ENCODE measurements at regions not wholly inside any gene's neighbourhood (a gene's known extent, or its start where the extent isn't known, plus 50 kb on each side); places are given as distances from the start of the nearest gene placed in this dataset.

DNA sequence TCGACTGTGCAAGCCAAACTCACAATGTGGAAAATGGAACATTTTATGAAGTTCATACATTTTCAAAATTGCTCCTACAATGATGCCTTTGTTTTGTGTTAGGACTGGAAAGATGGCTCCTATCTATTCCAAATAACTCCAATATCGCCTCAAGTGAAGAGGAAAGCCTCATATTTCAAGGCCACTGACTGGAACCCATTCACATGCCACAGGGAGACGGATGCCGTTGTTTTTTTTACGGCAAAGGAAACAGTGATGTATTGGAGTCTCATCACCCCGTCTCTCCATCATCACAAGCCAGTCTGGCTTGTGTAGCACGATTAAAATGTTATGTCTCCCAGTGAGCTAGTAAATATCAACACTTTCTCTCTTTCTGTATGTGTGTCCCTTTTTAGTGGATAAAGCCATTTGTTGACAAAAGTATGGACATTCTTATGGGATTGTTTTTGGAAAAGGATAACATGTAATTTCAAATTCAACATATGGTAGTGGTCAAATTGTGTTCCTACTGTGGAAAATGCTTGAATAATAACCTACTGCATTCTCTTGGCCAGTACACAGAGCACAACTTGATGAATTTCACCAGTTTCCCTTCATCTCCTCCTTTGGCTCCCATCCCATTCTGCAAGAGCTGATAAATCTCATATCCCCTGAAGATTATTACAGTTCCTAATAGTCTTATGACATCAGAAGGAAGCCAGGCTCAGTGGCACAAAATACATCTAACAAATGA lies 109.5 kb upstream of the PITRM1 start:
- TF ChIP-seq, protein P1, sequence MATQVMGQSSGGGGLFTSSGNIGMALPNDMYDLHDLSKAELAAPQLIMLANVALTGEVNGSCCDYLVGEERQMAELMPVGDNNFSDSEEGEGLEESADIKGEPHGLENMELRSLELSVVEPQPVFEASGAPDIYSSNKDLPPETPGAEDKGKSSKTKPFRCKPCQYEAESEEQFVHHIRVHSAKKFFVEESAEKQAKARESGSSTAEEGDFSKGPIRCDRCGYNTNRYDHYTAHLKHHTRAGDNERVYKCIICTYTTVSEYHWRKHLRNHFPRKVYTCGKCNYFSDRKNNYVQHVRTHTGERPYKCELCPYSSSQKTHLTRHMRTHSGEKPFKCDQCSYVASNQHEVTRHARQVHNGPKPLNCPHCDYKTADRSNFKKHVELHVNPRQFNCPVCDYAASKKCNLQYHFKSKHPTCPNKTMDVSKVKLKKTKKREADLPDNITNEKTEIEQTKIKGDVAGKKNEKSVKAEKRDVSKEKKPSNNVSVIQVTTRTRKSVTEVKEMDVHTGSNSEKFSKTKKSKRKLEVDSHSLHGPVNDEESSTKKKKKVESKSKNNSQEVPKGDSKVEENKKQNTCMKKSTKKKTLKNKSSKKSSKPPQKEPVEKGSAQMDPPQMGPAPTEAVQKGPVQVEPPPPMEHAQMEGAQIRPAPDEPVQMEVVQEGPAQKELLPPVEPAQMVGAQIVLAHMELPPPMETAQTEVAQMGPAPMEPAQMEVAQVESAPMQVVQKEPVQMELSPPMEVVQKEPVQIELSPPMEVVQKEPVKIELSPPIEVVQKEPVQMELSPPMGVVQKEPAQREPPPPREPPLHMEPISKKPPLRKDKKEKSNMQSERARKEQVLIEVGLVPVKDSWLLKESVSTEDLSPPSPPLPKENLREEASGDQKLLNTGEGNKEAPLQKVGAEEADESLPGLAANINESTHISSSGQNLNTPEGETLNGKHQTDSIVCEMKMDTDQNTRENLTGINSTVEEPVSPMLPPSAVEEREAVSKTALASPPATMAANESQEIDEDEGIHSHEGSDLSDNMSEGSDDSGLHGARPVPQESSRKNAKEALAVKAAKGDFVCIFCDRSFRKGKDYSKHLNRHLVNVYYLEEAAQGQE (IDR thresholded peaks at IDR 0.05; ENCODE audit: insufficient read depth in 1 of 2, low read depth in 2 of 2, low read length in 2 of 2) = no peak
- TF ChIP-seq TAF1 (IDR thresholded peaks at IDR 0.05; ENCODE audit: borderline replicate concordance, insufficient read depth, low read length) (no peak), FOXP2 (optimal IDR thresholded peaks at IDR 0.05; ENCODE audit: borderline replicate concordance, extremely low read depth, extremely low read length, insufficient read depth) (no peak), POLR2AphosphoS5 (IDR thresholded peaks at IDR 0.05; ENCODE audit: low read depth, low read length) (no peak), SIN3A (IDR thresholded peaks at IDR 0.05; ENCODE audit: borderline replicate concordance, insufficient read depth, low read length) (no peak)

DNA sequence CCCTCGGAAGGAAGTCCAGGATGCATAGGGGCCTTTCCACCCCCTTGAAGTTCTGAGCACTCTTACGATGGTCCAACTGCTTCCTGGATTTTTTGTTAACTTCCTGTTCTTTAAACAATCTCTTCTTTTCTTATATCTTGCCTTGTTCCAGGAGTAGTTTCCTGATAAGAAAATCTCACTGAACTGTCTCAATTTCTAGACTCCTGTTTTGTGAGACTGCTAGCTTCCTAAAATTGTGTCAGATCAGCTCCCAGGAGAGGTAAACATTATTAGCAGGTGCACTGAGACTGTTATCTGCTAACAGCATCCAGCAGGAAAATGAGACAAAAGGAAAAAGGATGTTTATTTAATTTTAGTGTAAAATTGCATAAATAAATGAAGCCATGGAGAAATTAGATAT lies 106.2 kb upstream of the PITRM1 start:
- TF ChIP-seq SIN3A (IDR thresholded peaks at IDR 0.05; ENCODE audit: borderline replicate concordance, insufficient read depth, low read length) = no peak
- no peak for TF ChIP-seq POLR2AphosphoS5 (IDR thresholded peaks at IDR 0.05; ENCODE audit: low read depth, low read length)
- TF ChIP-seq, protein P1 (IDR thresholded peaks at IDR 0.05; ENCODE audit: insufficient read depth in 1 of 2, low read depth in 2 of 2, low read length in 2 of 2) = no peak
- no peak for TF ChIP-seq TAF1 (IDR thresholded peaks at IDR 0.05; ENCODE audit: borderline replicate concordance, insufficient read depth, low read length)
- TF ChIP-seq FOXP2 (optimal IDR thresholded peaks at IDR 0.05; ENCODE audit: borderline replicate concordance, extremely low read depth, extremely low read length, insufficient read depth) = no peak

DNA sequence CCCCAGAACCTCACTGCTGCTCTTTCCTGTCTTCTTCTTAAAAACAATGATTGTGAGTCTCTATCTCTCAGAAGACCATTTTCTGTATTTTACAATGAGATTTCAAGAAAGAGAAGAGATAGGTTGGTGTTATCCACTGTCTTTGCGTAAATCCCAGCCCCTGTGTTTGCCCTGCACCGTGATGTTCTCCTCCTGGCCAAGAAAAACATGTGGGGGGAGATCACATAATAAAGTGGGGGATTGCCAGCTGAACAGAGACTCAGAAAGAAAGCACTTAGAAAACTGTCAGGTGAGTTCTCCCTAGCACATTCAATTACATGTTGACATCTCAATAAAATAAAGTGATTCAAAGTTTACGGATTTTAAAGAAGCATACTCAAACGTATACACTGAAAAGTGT lies 105.0 kb upstream of the PITRM1 start:
- no peak for TF ChIP-seq POLR2AphosphoS5 (IDR thresholded peaks at IDR 0.05; ENCODE audit: low read depth, low read length)
- no peak for TF ChIP-seq TAF1 (IDR thresholded peaks at IDR 0.05; ENCODE audit: borderline replicate concordance, insufficient read depth, low read length)
- TF ChIP-seq, protein P1 (IDR thresholded peaks at IDR 0.05; ENCODE audit: insufficient read depth in 1 of 2, low read depth in 2 of 2, low read length in 2 of 2) = no peak
- no peak for TF ChIP-seq FOXP2 (optimal IDR thresholded peaks at IDR 0.05; ENCODE audit: borderline replicate concordance, extremely low read depth, extremely low read length, insufficient read depth)
- no peak for TF ChIP-seq SIN3A (IDR thresholded peaks at IDR 0.05; ENCODE audit: borderline replicate concordance, insufficient read depth, low read length)

DNA sequence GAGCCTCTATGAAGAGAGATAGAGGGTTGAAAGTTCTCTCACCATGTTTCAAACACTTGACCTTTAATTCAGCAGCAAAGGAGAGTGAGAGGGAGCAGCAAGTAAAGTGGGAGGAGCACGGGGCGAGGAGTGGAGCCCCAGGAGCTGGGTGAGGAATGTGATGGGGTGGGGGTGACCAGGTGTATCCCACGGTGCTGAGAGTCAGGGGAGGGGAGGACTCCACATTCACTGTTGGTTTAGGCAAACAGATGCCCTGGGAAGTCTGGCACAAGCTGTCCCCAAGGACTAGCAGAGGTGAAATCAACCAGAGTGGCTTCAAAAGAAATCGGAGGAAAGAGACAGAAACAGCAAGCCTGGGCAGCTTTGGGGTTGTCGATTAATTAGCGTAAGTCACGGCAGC lies 101.8 kb upstream of the PITRM1 start:
- TF ChIP-seq FOXP2 (optimal IDR thresholded peaks at IDR 0.05; ENCODE audit: borderline replicate concordance, extremely low read depth, extremely low read length, insufficient read depth) (no peak), TAF1 (IDR thresholded peaks at IDR 0.05; ENCODE audit: borderline replicate concordance, insufficient read depth, low read length) (no peak), POLR2AphosphoS5 (IDR thresholded peaks at IDR 0.05; ENCODE audit: low read depth, low read length) (no peak), SIN3A (IDR thresholded peaks at IDR 0.05; ENCODE audit: borderline replicate concordance, insufficient read depth, low read length) (no peak)
- TF ChIP-seq, protein P1 (IDR thresholded peaks at IDR 0.05; ENCODE audit: insufficient read depth in 1 of 2, low read depth in 2 of 2, low read length in 2 of 2) = no peak
